Suprapubic skin (tissue), 3 donors: ENCODE measurements at regions not wholly inside any gene's neighbourhood (a gene's known extent, or its start where the extent isn't known, plus 50 kb on each side); places are given as distances from the start of the nearest gene placed in this dataset.

ENCODE experiments used
- POLR2A ChIP-seq, 2 donors: fragments of 450-650 bp; IDR thresholded peaks; one replicate each; pipeline ENCODE4 v1.6.1; 2017; ENCODE audit warnings: antibody characterized with exemption in 2 of 2, mild to moderate bottlenecking in 2 of 2, moderate library complexity in 2 of 2
- TF ChIP-seq, protein P1 (sequence below), 2 donors: fragments of 200-600 bp in 1 of 2; fragments of 450-650 bp in 1 of 2; sonication (generic) in 1 of 2; IDR thresholded peaks; one replicate each; pipeline ENCODE4 v1.5.1; 2016 to 2019; ENCODE audit warnings: antibody characterized with exemption in 2 of 2, mild to moderate bottlenecking in 1 of 2, moderate library complexity in 1 of 2

DNA sequence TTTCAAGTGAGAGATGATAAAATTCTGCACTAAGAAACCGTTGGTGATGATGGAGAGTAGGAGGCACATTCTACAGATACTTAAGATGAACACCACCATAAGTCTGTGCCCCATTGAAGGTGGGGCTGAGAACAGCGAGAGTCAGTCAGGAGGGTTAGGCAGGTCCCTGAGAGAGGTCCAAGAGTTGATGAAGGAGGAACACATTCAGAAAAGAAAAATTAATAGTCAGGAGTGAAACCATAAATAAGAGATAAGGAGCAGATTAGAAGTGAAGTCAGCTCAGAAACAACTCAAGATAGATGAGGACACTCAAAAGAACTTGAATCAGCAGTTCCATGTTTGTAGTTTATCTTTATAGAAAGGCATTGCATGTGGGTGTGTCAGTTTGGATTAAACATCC lies 727.2 kb upstream of the MARCKS start:
- TF ChIP-seq, protein P1, sequence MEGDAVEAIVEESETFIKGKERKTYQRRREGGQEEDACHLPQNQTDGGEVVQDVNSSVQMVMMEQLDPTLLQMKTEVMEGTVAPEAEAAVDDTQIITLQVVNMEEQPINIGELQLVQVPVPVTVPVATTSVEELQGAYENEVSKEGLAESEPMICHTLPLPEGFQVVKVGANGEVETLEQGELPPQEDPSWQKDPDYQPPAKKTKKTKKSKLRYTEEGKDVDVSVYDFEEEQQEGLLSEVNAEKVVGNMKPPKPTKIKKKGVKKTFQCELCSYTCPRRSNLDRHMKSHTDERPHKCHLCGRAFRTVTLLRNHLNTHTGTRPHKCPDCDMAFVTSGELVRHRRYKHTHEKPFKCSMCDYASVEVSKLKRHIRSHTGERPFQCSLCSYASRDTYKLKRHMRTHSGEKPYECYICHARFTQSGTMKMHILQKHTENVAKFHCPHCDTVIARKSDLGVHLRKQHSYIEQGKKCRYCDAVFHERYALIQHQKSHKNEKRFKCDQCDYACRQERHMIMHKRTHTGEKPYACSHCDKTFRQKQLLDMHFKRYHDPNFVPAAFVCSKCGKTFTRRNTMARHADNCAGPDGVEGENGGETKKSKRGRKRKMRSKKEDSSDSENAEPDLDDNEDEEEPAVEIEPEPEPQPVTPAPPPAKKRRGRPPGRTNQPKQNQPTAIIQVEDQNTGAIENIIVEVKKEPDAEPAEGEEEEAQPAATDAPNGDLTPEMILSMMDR (IDR thresholded peaks at IDR 0.05) = no peak
- TF ChIP-seq POLR2A (IDR thresholded peaks at IDR 0.05) = no peak
